ENCODE measurements at regions not wholly inside any gene's neighbourhood (a gene's known extent, or its start where the extent isn't known, plus 50 kb on each side); places are given as distances from the start of the nearest gene placed in this dataset.

GRCh38 chr5:125525356-125525755 lies 778.9 kb upstream of the ZNF608 start:
- Histone ChIP-seq H3K4me1 (no peaks in the 10 kb centered on the region), H2AFZ (replicated peaks) (no peak overlapping the region), H3F3A (ENCODE audit: low read depth) (no peaks in the 10 kb centered on the region), H3K4me2 (no peak overlapping the region), H3K4me3 (no peak overlapping the region), H3K79me2 (ENCODE audit: low read depth) (no peaks in the 10 kb centered on the region), H3K9ac (no peak overlapping the region), H4K20me1 (ENCODE audit: low read depth) (no peaks in the 10 kb centered on the region), H3K27ac (no peak overlapping the region), H3K27me3 (no peaks in the 10 kb centered on the region), H3K36me3 (no peaks in the 10 kb centered on the region), H3K9me3 (ENCODE audit: low read depth) (no peaks in the 10 kb centered on the region)
- no peak for DNase-seq (ENCODE audit: low spot score)
- TF ChIP-seq EZH2phosphoT487 (IDR thresholded peaks at IDR 0.05) (no peak), EZH2 (IDR thresholded peaks at IDR 0.05) (no peak), CTCF (IDR thresholded peaks at IDR 0.05) (no peak)
- Mint-ChIP-seq H3K36me3 (no peaks in the 10 kb centered on the region), H3K27me3 (ENCODE audit: insufficient read depth, low read depth) (no peaks in the 10 kb centered on the region), H3K4me3 (no peak overlapping the region), H3K9me3 (peaks cover 9% of the 10 kb centered on the region), H3K4me1 (peaks cover 33% of the 10 kb centered on the region), H3K27ac (no peak overlapping the region)

GRCh38 chr5:125526966-125527365 lies 780.5 kb upstream of the ZNF608 start:
- Histone ChIP-seq H3K36me3 (no peaks in the 10 kb centered on the region), H3K9ac (no peak overlapping the region), H3F3A (ENCODE audit: low read depth) (no peaks in the 10 kb centered on the region), H3K4me1 (no peaks in the 10 kb centered on the region), H3K9me3 (ENCODE audit: low read depth) (no peaks in the 10 kb centered on the region), H4K20me1 (ENCODE audit: low read depth) (no peaks in the 10 kb centered on the region), H3K27ac (no peak overlapping the region), H3K79me2 (ENCODE audit: low read depth) (no peaks in the 10 kb centered on the region), H3K4me3 (no peak overlapping the region), H3K27me3 (no peaks in the 10 kb centered on the region), H2AFZ (replicated peaks) (no peak overlapping the region), H3K4me2 (no peak overlapping the region)
- Mint-ChIP-seq H3K27me3 (ENCODE audit: insufficient read depth, low read depth) (no peaks in the 10 kb centered on the region), H3K9me3 (no peaks in the 10 kb centered on the region), H3K27ac (no peak overlapping the region), H3K4me3 (no peak overlapping the region), H3K4me1 (peaks cover 33% of the 10 kb centered on the region), H3K36me3 (peaks cover 2% of the 10 kb centered on the region)
- DNase-seq (ENCODE audit: low spot score), result no peak
- TF ChIP-seq CTCF (IDR thresholded peaks at IDR 0.05) (no peak), EZH2 (IDR thresholded peaks at IDR 0.05) (no peak), EZH2phosphoT487 (IDR thresholded peaks at IDR 0.05) (no peak)

- H3K27ac Mint-ChIP-seq, result peak overlapping the region; percentile 71
- no peak overlapping the region for H3K4me3 Mint-ChIP-seq
- H3K9me3 ChIP-seq (ENCODE audit: low read depth), result no peaks in the 10 kb centered on the region
- peaks cover 2% of the 10 kb centered on the region for H3K27me3 Mint-ChIP-seq (ENCODE audit: insufficient read depth, low read depth)
- H3K9me3 Mint-ChIP-seq, result peaks cover 17% of the 10 kb centered on the region
- H3K4me3 ChIP-seq, result no peak overlapping the region
- H3K9ac ChIP-seq, result no peak overlapping the region
- no peaks in the 10 kb centered on the region for H3K4me1 ChIP-seq
- no peak overlapping the region for H3K4me2 ChIP-seq
- H3F3A ChIP-seq (ENCODE audit: low read depth), result no peaks in the 10 kb centered on the region
- no peaks in the 10 kb centered on the region for H4K20me1 ChIP-seq (ENCODE audit: low read depth)
- no peak for DNase-seq (ENCODE audit: low spot score)
- peaks cover 33% of the 10 kb centered on the region for H3K4me1 Mint-ChIP-seq
- H3K79me2 ChIP-seq (ENCODE audit: low read depth), result no peaks in the 10 kb centered on the region
- H3K27ac ChIP-seq, result no peak overlapping the region
- TF ChIP-seq EZH2 (IDR thresholded peaks at IDR 0.05) (no peak), EZH2phosphoT487 (IDR thresholded peaks at IDR 0.05) (no peak), CTCF (IDR thresholded peaks at IDR 0.05) (no peak)
- no peaks in the 10 kb centered on the region for H3K27me3 ChIP-seq
- H3K36me3 ChIP-seq, result no peaks in the 10 kb centered on the region
- peaks cover 2% of the 10 kb centered on the region for H3K36me3 Mint-ChIP-seq
- no peak overlapping the region for H2AFZ ChIP-seq (replicated peaks)
Measured at GRCh38 chr5:125528881-125529280, 782.4 kb upstream of the ZNF608 start.
